ENCODE measurements at regions not wholly inside any gene's neighbourhood (a gene's known extent, or its start where the extent isn't known, plus 50 kb on each side); places are given as distances from the start of the nearest gene placed in this dataset.

DNA sequence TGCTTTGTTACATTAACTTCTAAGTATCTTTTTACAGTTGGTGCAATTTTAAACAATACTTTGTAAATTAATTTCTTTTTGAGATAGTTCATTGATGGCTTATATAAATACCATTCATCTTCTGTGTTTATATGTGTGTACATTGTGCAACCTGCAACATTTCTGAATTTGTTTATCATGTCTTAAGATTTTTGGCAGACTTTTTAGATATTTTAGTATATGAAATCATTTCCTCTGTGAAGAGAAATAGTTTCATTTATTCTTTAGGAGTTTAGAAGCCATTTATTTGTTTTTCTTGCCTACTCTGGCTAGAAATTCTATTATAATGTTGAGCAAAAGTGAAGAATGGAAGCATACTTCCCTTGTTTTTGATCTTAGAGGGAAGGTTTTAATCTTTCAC is 337.8 kb upstream of the DSEL start:
- TF ChIP-seq, protein P1, sequence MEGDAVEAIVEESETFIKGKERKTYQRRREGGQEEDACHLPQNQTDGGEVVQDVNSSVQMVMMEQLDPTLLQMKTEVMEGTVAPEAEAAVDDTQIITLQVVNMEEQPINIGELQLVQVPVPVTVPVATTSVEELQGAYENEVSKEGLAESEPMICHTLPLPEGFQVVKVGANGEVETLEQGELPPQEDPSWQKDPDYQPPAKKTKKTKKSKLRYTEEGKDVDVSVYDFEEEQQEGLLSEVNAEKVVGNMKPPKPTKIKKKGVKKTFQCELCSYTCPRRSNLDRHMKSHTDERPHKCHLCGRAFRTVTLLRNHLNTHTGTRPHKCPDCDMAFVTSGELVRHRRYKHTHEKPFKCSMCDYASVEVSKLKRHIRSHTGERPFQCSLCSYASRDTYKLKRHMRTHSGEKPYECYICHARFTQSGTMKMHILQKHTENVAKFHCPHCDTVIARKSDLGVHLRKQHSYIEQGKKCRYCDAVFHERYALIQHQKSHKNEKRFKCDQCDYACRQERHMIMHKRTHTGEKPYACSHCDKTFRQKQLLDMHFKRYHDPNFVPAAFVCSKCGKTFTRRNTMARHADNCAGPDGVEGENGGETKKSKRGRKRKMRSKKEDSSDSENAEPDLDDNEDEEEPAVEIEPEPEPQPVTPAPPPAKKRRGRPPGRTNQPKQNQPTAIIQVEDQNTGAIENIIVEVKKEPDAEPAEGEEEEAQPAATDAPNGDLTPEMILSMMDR (IDR thresholded peaks at IDR 0.05), result no peak
- TF ChIP-seq REST (IDR thresholded peaks at IDR 0.05; ENCODE audit: insufficient read depth in 1 of 2, low read depth in 2 of 2, low read length in 1 of 2), result no peak
- TF ChIP-seq POLR2AphosphoS5 (IDR thresholded peaks at IDR 0.05; ENCODE audit: low read depth, low read length), result no peak
- no peak for TF ChIP-seq TCF7L2 (IDR thresholded peaks at IDR 0.05; ENCODE audit: low read depth, low read length)
- no peak for TF ChIP-seq SIN3A (IDR thresholded peaks at IDR 0.05; ENCODE audit: borderline replicate concordance, insufficient read depth, low read depth, low read length)
